GM21381 (cell line): ENCODE measurements at regions not wholly inside any gene's neighbourhood (a gene's known extent, or its start where the extent isn't known, plus 50 kb on each side); places are given as distances from the start of the nearest gene placed in this dataset.

ENCODE experiments used
- ATAC-seq: cut with Tn5 transposase; IDR thresholded peaks from one replicate; pipeline ENCODE4 v1.9.1; 2021; ENCODE audit warnings: mild to moderate bottlenecking, moderate library complexity; ENCODE audit not compliant: unreplicated experiment

DNA sequence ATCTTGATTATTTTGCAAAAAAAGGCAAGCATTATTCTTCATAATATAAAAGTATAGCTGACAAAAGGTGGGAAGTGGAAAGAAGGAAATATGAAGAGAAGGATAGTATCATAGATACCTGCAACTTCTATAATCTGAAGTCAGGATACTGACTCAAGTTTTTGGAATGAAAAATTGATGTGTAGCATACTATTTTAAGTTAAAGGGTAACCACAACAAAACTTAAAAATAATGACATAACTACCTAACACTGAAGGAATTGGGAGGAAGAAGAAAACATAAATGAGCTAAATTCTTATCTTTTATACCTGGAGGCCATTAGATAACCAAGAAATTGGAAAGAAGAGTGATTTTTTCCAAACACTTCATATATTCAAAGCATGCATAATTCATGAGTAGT, 51.8 kb upstream of the TLE1 start:
- no peak for ATAC-seq

GRCh38 chr9:81748091-81748490, 58.7 kb upstream of the TLE1 start:
- ATAC-seq: no peak

DNA sequence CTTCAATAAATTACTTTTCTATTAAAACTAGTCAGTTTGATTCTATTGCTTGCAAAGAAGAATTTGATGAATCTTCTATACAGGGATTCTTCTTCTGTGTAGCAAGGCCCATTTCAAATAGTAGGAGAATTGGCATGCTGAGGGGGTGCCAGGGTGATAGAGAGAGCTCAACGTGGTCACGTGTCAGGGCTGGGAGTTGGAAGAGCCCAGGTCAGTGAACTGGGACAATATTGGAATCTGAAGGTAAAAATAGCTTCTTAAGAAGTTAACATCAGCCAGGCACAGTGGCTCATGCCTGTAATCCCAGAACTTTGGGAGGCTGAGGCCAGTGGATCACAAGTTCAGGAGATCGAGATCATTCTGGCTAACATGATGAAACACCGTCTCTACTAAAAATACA, 64.1 kb upstream of the TLE1 start:
- ATAC-seq: no peak

DNA sequence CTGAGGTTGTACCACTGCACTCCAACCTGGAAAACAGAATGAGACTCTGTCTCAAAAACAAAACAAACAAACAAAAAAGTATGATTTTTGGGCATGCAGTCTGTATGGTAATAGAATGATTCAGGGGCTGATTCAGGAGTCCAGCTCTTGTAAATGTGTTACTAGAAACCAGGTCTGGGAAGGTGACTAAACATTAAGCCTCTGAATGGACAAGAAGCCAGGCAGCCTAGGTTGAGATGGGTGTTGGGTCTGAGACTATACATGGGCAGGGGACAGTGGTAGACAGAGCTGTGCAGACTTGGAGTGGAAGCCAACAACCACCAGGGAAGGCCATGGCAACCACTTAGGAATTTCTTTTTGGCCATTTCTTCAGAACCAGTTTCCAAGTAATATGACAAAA, 64.9 kb upstream of the TLE1 start:
- ATAC-seq: no peak

GRCh38 chr9:81755721-81756120, 66.4 kb upstream of the TLE1 start:
- ATAC-seq: no peak

GRCh38 chr9:81756561-81756960, 67.2 kb upstream of the TLE1 start:
- ATAC-seq: no peak

GRCh38 chr9:81758123-81758797, 68.9 kb upstream of the TLE1 start:
- no peak for ATAC-seq

DNA sequence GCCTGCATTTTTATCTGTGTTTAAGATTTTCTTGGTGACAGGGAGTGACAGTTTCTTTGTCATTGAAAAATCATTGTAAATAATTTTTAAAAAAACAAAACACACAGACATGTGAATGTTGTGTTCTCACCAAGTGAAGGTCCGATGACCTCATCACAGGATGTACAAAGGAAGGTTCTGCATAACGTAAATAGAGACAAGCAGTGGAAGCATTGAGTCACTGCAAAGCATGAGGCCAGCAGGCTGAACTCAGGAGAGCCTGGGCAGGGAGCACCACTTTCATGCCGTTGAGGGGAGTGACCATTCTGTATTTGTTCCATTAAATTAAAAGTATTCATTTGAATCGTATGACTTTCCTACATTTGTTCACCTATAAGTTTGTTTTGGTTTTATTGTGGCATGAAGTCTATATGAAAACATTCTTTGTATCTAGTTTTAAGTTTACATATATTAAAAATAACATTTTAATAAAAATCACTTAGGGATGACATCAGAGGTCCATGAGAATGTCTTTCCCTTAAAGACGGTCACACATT, 70.4 kb upstream of the TLE1 start:
- no peak for ATAC-seq

GRCh38 chr9:81767921-81768320, 78.6 kb upstream of the TLE1 start:
- no peak for ATAC-seq

DNA sequence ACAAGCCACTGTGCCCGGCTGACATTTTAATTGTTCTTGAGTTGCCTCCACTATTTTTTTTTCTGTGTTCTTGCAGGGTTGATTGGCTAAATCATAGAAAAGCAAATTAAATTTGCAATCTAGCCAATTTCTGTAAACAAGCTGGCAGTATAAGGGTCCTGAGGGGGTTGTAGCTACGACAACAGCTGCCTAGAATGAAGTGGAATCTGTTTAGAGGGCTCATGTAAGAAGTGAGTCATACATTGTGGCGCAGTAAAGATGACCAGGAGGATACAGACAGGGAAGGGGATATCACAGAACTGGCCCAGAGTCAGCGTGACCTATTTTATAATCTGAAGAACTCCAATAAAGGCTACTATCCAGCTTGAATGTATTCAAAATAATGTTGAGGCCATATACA, 82.2 kb upstream of the TLE1 start:
- ATAC-seq: no peak

GRCh38 chr9:81772144-81772543, 82.8 kb upstream of the TLE1 start:
- ATAC-seq: no peak

DNA sequence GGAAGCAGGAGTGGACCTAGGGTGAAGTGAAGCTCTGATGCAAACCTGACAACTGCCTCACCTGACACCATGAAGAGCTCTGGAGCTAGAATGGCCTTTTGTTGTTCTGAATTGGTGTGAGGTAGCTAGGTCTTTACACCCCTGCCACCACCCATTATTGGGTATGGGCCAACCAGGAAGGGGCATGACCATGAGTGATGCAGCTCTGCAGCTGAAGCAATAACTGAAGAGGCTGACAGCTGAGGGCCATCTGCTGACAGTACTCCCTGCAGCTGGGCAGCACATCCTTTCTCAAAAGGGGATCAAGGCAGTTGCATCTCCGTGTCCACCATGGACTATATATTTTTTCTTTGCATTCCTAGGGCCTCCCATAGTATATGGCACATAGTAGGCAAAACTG, 87.0 kb upstream of the TLE1 start:
- ATAC-seq: no peak

GRCh38 chr9:81776834-81777233, 87.5 kb upstream of the TLE1 start:
- ATAC-seq: no peak

DNA sequence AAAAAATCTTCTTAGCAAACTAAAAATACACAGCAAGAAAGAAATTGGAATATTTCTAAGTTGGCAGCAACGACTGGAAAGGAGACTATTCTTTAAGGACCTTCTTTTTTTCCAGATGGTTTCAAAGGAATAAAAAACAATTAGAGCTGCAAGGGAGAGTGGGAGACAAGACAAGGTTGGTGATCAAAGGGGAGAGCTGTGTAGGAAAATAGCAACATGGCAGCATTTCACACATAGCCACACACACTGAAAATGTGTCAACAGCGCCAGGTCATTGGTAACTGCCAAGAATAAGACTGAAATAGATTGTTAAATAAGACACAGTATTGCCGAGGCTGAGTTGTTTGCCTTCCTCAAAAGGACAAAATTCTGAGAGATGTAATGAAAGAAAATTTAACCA, 88.1 kb upstream of the TLE1 start:
- ATAC-seq: no peak

DNA sequence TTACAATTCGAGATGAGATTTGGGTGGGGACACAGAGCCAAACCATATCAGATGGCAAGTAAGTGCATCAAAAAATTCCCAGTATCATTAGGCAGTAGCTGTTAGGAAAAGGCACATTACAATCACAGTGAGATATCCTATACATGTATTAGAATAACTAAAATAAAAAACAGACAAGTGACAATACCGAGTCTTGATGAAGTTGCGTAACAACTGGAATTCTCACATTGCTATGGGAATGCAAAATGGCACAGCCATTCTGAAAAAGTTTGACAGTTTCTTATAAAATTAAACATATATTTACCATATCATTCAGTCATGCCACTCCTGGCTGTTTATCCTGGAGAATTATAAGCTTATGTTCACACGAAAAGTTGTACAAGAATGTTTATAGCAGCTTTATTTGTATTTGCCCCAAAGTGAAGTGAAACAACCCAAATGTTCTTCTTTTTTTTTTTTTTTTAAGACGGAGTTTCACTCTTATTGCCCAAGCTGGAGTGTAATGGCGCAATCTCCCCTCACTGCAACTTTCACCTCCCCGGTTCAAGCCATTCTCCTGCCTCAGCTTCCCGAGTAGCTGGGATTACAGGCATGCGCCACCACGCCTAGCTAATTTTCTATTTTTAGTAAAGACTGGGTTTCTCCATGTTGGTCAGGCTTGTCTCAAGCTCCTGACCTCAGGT, 93.1 kb upstream of the TLE1 start:
- no peak for ATAC-seq

DNA sequence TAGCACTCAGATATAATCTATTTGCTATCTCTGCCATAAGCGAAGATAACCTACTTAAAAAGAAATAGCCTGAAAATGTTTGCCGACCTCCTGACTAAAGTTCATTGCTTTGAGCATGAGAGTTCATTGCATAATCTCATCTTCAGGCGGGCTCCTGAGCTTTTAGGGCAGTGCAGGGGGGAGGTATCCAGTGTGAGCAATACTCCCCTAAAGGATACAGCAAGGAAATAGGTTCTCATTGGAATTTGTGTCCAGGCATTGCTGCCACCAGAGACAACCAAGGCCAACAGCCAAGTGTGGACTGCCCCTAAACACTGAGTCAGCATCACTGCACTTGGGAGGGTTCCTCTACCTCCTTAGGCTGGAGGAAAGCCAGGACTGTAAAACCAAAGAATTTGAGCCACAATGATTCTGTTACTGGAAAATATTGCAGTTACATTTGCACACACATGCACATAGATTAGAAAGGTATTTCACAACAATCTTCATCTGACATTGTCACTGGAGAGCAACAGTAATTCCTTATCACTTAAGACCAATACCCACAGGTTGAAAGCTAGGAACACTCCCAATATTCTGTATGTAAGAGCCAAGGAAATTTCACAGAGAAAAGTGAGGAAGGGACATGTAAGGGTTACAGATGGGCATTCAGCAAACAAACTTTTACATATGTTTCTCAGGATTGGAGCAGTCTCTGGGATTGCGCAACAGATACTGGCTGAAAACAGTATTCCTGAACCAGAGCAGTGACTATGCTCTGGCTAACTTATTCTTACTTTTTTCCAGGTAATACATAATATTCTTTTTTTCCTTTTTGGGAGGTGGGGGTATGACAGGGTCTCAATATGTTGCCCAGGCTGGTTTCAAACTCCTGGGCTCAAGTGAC, 98.6 kb upstream of the TLE1 start:
- ATAC-seq: no peak

DNA sequence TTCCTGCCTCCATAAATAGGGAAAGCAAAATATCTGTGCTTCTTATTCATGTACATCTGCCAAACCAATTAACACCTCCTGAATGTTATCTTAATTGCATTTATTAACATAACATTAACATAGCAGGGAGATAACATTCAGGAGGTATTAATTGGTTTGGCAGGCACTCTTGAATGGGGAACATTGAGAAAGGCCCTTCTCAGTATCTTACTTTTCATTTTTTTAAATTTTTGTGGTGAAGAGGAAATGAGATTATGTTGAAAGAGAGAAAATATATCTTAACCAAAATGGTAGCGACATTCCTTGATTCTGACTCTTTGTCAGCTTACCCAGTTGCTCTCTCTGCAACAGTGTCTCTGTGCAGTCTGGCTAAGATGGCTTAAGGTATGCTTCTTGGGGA, 100.4 kb upstream of the TLE1 start:
- no peak for ATAC-seq

DNA sequence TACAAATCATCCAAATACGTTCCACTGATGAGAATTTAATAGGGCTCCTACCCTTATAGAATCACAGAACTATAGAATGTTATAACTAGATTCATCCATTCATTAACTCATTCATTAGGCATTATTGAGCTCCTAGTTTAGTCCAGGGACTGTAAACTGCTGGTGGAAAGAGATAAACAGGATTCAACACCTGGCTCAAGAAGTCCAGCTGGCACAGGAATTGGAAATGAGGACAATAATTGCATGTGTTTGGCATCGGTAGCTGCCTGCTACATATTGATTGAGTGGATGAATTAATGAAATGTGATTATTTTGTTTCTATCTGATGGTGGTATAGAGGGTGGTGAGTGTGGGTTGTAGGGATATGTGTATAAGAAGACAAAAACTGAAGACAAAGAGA, 100.8 kb upstream of the TLE1 start:
- ATAC-seq: no peak

DNA sequence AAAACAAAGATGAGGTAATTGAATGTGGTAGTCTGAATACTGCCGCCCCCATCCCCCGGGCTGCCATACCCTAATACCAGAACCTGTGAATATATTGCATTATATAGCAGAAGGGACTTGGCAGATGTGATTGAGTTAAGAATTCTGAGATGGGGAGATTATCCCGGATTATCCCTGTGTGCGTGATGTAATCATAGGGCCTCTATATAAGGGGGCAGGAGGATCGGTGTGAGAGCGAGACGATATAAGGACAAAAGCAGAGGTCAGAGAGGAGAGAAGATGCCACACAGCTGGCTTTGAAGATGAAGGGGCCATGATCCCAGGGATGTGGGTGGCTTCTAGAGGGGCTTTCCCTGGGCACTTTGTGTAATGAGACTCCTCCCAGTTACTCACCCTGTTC, 101.7 kb upstream of the TLE1 start:
- ATAC-seq: no peak

DNA sequence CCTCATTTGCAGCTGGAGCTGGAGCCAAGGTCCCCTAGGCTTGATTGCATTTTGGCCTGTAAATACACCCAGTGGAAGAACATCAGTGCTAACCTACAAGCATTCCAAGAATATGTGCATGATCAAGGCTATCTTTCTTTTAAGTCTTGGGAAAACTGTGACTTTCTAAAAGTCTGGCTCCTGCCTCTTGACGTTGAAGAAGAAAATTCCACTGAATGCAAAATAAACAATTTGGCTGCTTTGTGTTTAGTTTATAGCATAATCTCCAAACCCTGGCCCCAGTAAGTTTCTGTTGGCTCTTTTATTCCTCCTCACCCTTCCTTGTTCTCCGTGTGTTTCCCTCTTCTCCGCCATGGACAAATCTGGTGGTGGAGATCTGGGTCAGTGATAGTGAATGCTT, 109.3 kb upstream of the TLE1 start:
- ATAC-seq: no peak

GRCh38 chr9:81801190-81801589, 111.8 kb upstream of the TLE1 start:
- ATAC-seq: no peak

DNA sequence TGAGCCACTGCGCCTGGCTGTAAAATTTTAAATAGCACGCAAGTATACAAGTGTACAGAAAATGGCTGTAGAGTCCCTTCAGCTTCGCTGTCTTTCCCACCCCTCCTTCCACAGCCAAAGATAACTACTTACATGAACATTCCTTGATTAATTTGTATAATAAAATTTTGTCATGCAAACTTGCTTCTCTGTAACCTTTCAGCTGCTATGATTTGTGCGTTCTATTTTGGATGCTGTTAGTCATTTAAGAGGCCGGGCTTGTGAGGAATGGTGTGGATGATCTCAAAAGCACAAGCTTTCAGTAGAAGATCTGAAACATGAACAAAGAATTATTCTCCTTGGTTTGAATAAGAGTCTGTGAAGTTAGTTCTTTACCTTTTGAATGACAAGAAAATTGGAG, 115.0 kb upstream of the TLE1 start:
- ATAC-seq: no peak
